NT2/D1 (cell line): ENCODE measurements at regions not wholly inside any gene's neighbourhood (a gene's known extent, or its start where the extent isn't known, plus 50 kb on each side); places are given as distances from the start of the nearest gene placed in this dataset.
A peak's percentile ranks its signal among the peaks of the same experiment; 100 is the strongest.
"Not testable (repeated sequence)": the region's sequence is repeated elsewhere in the genome, so short reads cannot be mapped to it uniquely, and the experiment has no call there.

Experiments used
- DNase-seq: peaks from one replicate; pipeline ENCODE4 v3.0.0-alpha.2; 2011; ENCODE audit warnings: low read depth, low spot score
- H3K27me3 ChIP-seq: 2 replicates; pipeline ENCODE4 v1.6.0; 2011; ENCODE audit warnings: mild to moderate bottlenecking; ENCODE audit not compliant: insufficient read length, insufficient read depth
- H3K36me3 ChIP-seq: 2 replicates; pipeline ENCODE4 v1.6.1; 2011; ENCODE audit warnings: mild to moderate bottlenecking, low read length, mixed read lengths; ENCODE audit not compliant: insufficient read depth, insufficient read length
- H3K4me1 ChIP-seq: 2 replicates; pipeline ENCODE4 v1.5.1; 2011; ENCODE audit not compliant: insufficient read depth, insufficient read length
- H3K4me3 ChIP-seq: 2 replicates; pipeline ENCODE4 v1.5.1; 2011; ENCODE audit warnings: low read depth; ENCODE audit not compliant: insufficient read length
- H3K9ac ChIP-seq: 2 replicates; pipeline ENCODE4 v1.6.0; 2011; ENCODE audit warnings: low read depth; ENCODE audit not compliant: insufficient read length
- H3K9me3 ChIP-seq: 2 replicates; pipeline ENCODE4 v1.5.1; 2011; ENCODE audit warnings: mild to moderate bottlenecking, low read length; ENCODE audit not compliant: insufficient read depth
- SUZ12 ChIP-seq: IDR thresholded peaks from 2 replicates; pipeline ENCODE4 v1.6.1; 2011; ENCODE audit not compliant: insufficient read length, insufficient read depth; ENCODE audit errors: extremely low read depth
- YY1 ChIP-seq: IDR thresholded peaks from 2 replicates; pipeline ENCODE4 v1.6.1; 2011; ENCODE audit not compliant: insufficient read length, insufficient read depth
- ZNF274 ChIP-seq: IDR thresholded peaks from 2 replicates; pipeline ENCODE4 v1.6.1; 2011; ENCODE audit warnings: mild to moderate bottlenecking, low read depth, low read length

DNA sequence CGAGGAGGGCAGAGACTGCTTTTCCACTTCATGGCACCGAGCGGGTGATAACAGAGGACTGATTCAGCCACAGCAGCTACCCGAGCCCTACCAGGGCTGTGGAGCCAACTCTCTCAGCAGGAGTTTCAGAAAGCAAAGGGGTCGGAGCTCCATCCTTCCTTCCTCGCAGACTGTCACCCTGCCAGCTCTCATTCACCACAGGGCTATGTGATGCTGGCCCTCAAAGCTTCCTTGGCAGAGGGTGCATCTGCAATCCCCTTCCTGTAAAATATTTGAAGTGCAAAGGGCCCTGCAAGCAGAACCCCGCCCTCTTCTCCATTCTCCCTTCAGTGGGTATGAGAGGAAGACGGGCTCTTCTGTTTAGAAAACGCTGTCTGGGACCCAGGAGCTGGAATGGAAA, 105.3 kb upstream of the LYZL2 start:
- Histone ChIP-seq H3K9me3 (no peaks in the 10 kb centered on the region), H3K9ac (no peak overlapping the region), H3K4me3 (no peak overlapping the region), H3K36me3 (no peaks in the 10 kb centered on the region), H3K27me3 (no peaks in the 10 kb centered on the region), H3K4me1 (no peaks in the 10 kb centered on the region)
- TF ChIP-seq ZNF274 (no peak), SUZ12 (no peak), YY1 (no peak)
- DNase-seq: no peak

DNA sequence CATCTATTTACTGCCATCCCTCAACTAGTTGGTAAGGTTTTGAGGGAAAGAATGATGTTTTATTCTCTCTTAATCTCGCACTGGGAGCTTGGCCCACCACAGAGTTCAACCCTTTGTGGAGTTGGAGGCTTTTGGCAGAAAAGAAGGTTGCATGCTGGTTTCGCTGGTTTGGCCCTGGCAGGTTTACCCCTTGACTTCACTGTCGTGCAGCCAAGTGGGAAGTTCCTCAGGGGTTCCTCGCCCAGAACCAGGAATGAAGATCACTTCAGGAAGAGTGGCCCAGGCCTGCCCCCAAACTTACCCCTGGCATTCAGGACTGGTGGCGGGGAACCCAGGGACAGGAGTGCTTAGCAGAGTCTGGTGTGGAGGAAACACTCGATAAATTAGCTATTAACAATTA, 103.1 kb upstream of the LYZL2 start:
- Histone ChIP-seq H3K9ac (no peak overlapping the region), H3K27me3 (no peaks in the 10 kb centered on the region), H3K36me3 (no peaks in the 10 kb centered on the region), H3K9me3 (no peaks in the 10 kb centered on the region), H3K4me1 (no peaks in the 10 kb centered on the region), H3K4me3 (no peak overlapping the region)
- TF ChIP-seq YY1 (no peak), ZNF274 (no peak), SUZ12 (no peak)
- DNase-seq: no peak

DNA sequence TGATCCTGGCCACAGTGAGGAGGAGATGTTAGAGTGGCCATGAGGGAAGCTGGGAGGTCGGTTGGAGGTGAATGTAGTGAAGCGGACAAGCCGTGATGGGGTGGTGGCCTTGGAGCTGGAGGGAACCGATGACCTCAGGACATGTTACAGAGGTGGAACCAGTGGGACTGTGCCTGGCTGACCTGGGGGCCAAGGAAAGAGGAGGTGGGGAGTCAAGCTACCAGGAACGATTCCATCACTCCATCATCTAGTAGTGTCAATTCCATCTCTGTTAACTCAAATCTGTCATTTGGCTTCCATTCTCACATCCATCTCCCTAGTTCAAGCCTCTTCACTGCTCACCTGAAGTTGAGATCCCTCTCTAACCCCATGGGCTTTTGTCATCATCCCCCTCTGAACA, 102.4 kb upstream of the LYZL2 start:
- no peaks in the 10 kb centered on the region for H3K4me1 ChIP-seq
- H3K4me3 ChIP-seq: no peak overlapping the region
- no peak overlapping the region for H3K9ac ChIP-seq
- no peaks in the 10 kb centered on the region for H3K9me3 ChIP-seq
- TF ChIP-seq SUZ12: no peak
- no peak for TF ChIP-seq YY1
- no peak for TF ChIP-seq ZNF274
- H3K27me3 ChIP-seq: no peaks in the 10 kb centered on the region
- no peaks in the 10 kb centered on the region for H3K36me3 ChIP-seq
- DNase-seq: no peak

- Histone ChIP-seq H3K36me3 (no peaks in the 10 kb centered on the region), H3K9me3 (no peaks in the 10 kb centered on the region), H3K9ac (no peak overlapping the region), H3K4me3 (no peak overlapping the region), H3K27me3 (no peaks in the 10 kb centered on the region), H3K4me1 (no peaks in the 10 kb centered on the region)
- no peak for DNase-seq
- TF ChIP-seq ZNF274 (no peak), SUZ12 (no peak), YY1 (no peak)
Measured at GRCh38 chr10:30730306-30730705, 100.8 kb upstream of the LYZL2 start.

DNA sequence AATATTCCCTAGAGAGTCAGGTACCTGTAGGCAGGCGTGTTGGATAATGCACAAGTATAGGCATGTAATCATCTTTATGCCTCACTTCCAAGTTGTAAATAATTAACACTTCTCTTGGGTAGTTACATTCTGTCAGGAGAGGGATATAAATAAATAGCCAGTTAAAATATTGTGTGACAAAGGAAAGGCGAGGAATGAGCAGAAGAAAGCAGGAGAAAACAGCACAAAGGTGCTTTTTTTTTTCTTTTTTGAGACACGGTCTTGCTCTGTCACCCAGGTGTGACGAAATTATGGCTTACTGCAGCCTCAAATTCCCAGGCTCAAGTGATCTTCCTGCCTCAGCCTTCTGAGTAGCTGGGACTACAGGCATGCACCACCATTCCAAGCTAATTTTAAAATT, 99.2 kb upstream of the LYZL2 start:
- no peaks in the 10 kb centered on the region for H3K4me1 ChIP-seq
- no peaks in the 10 kb centered on the region for H3K27me3 ChIP-seq
- no peak for DNase-seq
- no peak overlapping the region for H3K4me3 ChIP-seq
- no peak overlapping the region for H3K9ac ChIP-seq
- no peaks in the 10 kb centered on the region for H3K9me3 ChIP-seq
- TF ChIP-seq SUZ12 (no peak), ZNF274 (no peak)
- no peaks in the 10 kb centered on the region for H3K36me3 ChIP-seq

DNA sequence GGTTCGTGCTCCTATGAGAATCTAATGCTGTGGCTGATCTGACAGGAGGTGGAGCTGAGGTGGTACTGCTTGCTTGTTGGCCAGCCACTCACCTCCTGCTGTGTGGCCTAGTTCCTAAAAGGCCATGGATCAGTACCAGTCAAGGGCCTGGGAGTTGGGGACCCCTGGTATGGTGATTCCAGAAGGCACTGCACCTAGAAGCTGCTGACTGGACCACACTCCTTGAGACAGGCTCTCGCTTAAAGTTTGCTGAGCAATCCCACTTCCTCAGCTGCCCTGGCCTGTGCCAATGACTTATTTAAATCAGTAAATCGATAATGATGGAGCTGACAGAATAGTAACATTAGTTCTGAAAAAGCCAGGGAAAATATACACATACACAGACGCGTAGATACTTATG, 98.6 kb upstream of the LYZL2 start:
- Histone ChIP-seq H3K4me1 (no peaks in the 10 kb centered on the region), H3K36me3 (no peaks in the 10 kb centered on the region), H3K9ac (no peak overlapping the region), H3K9me3 (no peaks in the 10 kb centered on the region), H3K4me3 (no peak overlapping the region), H3K27me3 (no peaks in the 10 kb centered on the region)
- TF ChIP-seq ZNF274 (no peak), YY1 (no peak), SUZ12 (no peak)
- no peak for DNase-seq

GRCh38 chr10:30727524-30727923, 98.0 kb upstream of the LYZL2 start:
- no peaks in the 10 kb centered on the region for H3K27me3 ChIP-seq

DNA sequence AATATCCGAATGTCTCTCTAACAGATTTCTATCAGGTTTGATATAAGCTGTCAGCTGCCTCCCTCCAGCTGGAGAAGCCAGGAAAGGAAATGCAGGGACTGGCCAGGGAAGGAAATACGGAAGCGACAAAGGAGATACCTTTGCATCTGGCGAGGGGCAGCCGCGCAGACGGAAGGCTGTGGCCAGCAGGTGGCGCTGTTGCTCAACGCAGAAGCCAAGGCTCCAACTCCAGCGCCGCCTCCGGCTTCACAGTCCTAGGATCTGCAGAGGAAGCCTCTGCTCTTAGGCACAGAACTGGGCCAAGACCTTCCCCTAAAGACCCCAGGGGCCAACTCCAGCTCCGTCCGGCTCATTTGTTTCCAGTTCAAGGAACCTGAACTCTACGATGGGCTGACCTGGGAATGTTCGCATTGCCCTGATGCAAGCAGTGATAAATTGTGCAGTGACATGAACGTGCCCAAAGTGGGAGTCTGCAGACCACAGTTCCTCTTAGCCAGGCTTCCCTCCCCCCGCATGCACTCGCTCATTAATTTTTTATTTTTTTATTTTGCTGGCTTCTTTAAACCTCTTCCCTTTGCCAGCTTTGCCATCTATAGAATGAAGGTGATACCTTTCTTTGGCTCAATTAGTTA, 97.3 kb upstream of the LYZL2 start:
- not testable (repeated sequence) for H3K9ac ChIP-seq, H3K4me1 ChIP-seq, H3K9me3 ChIP-seq, H3K4me3 ChIP-seq, H3K27me3 ChIP-seq, H3K36me3 ChIP-seq
- peak; percentile 75 for DNase-seq

More at GRCh38 chr10:30727524-30727923, 98.0 kb upstream of the LYZL2 start:
- no peak for DNase-seq
- Histone ChIP-seq H3K4me3 (no peak overlapping the region), H3K9me3 (no peaks in the 10 kb centered on the region), H3K36me3 (no peaks in the 10 kb centered on the region), H3K4me1 (no peaks in the 10 kb centered on the region), H3K9ac (no peak overlapping the region)
- TF ChIP-seq YY1 (no peak), ZNF274 (no peak), SUZ12 (no peak)
